ENCODE measurements at regions not wholly inside any gene's neighbourhood (a gene's known extent, or its start where the extent isn't known, plus 50 kb on each side); places are given as distances from the start of the nearest gene placed in this dataset.

DNA sequence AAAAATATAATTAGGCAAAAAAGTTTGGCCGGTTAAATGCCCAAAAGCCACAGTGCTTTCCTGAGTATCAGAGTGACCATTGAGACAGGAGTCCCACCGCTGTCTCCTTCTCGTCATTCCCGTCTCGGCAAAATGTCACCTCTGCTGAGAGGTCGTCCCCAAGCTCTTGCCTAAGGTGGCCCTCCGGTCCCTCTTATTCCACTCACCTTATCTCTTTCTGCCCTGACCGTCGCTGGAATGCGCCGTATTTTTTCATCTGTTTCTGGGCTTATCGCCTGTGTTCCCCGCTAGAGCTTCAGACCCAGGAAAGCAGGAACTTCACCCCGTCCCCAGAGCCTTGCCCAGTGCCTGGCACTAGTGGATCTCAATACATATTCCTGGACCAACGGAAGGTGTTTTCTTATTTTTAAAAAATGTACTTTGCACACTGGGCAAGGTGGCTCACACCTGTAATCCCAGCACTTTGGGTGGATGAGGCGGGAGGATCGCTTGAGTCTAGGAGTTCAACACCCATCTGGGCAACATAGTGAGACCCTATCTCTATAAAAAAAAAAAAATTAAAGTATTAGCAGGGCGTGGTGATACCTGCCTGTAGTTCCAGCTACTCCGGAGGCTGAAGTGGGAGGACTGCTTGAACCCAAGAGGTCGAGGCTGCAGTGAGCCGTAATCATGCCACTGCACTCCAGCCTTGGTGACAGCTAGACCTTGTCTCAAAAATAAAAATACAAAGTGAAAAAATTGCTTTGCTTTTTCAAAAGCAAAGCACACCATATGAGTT is 122.8 kb upstream of the PTPN1 start:
- Mint-ChIP-seq H3K9me3 (no peaks in the 10 kb centered on the region), H3K4me3 (no peak overlapping the region), H3K36me3 (no peaks in the 10 kb centered on the region), H3K27me3 (peaks cover 16% of the 10 kb centered on the region), H3K27ac (no peak overlapping the region), H3K4me1 (peaks cover 29% of the 10 kb centered on the region)
- no peak for DNase-seq

DNA sequence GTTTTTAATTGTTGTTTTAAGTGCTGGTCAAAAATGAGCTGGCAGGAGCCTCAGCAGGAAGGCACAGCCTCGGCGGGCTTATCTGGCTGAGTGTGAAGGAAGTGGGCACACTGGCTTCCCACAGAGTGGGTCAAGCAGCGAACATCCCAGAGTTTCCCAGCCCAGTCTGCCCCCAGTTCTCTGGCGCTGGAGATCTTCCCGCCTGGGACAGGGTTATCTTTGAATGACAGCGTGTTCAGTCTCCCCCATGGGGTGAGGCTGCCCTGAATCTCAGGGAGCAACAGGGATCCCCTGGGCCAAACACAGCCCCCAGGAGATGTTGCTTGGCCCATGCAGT is 122.2 kb upstream of the PTPN1 start:
- Mint-ChIP-seq H3K27ac (no peak overlapping the region), H3K27me3 (peaks cover 16% of the 10 kb centered on the region), H3K4me3 (no peak overlapping the region), H3K4me1 (peaks cover 28% of the 10 kb centered on the region), H3K36me3 (no peaks in the 10 kb centered on the region), H3K9me3 (no peaks in the 10 kb centered on the region)
- DNase-seq, result no peak

DNA sequence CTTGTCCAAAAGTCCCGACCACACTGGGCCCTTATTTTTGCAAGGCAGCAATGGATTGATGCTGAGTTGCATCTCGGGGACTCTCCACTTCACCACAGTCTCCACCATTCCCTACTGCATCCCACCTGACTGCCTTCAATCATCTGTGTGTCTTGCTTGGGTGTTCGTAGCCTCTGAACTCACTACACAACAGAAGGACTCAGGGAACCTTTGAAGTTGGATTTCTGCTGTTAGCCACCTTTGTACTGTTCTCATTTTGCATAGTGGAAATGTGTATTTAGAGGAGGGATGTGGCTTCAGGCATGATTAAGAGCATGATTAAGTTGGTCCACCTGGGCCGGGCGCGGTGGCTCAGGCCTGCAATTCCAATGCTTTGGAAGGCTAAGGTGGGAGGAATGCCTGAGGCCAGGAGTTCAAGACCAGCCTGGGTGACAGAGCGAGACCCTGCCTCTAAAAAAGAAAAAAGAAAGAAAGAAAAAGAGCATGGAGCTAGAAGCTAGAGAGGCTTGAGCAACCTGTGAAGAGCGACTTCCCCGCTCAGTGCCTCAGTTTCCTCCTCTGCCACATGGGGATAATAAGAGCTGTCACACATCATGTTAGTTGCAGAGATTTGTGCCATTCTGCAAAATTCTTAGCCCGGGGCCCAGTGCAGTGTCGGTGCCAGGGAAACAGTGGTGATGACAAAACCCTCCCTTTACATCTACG is 121.3 kb upstream of the PTPN1 start:
- no peaks in the 10 kb centered on the region for H3K9me3 Mint-ChIP-seq
- DNase-seq, result no peak
- H3K27ac Mint-ChIP-seq, result no peak overlapping the region
- no peaks in the 10 kb centered on the region for H3K36me3 Mint-ChIP-seq
- no peak overlapping the region for H3K4me3 Mint-ChIP-seq
- peaks cover 16% of the 10 kb centered on the region for H3K27me3 Mint-ChIP-seq
- H3K4me1 Mint-ChIP-seq, result peaks cover 26% of the 10 kb centered on the region

- DNase-seq, result no peak
- H3K4me1 Mint-ChIP-seq, result peaks cover 26% of the 10 kb centered on the region
Observed at GRCh38 chr20:50389438-50389807, 120.8 kb upstream of the PTPN1 start.

GRCh38 chr20:50389808-50390684 is 120.1 kb upstream of the PTPN1 start:
- H3K9me3 Mint-ChIP-seq, result no peaks in the 10 kb centered on the region
- no peak for DNase-seq
- no peaks in the 10 kb centered on the region for H3K36me3 Mint-ChIP-seq
- H3K4me3 Mint-ChIP-seq, result no peak overlapping the region
- peaks cover 26% of the 10 kb centered on the region for H3K4me1 Mint-ChIP-seq
- peaks cover 16% of the 10 kb centered on the region for H3K27me3 Mint-ChIP-seq
- no peak overlapping the region for H3K27ac Mint-ChIP-seq

More at GRCh38 chr20:50389438-50389807, 120.8 kb upstream of the PTPN1 start:
- Mint-ChIP-seq H3K27ac (no peak overlapping the region), H3K9me3 (no peaks in the 10 kb centered on the region), H3K36me3 (no peaks in the 10 kb centered on the region), H3K27me3 (peaks cover 16% of the 10 kb centered on the region), H3K4me3 (no peak overlapping the region)

- Mint-ChIP-seq H3K27ac (no peak overlapping the region), H3K4me3 (no peak overlapping the region), H3K27me3 (peaks cover 16% of the 10 kb centered on the region), H3K9me3 (no peaks in the 10 kb centered on the region), H3K4me1 (peaks cover 21% of the 10 kb centered on the region), H3K36me3 (no peaks in the 10 kb centered on the region)
- no peak for DNase-seq
Observed at GRCh38 chr20:50390685-50391443, 119.3 kb upstream of the PTPN1 start.

DNA sequence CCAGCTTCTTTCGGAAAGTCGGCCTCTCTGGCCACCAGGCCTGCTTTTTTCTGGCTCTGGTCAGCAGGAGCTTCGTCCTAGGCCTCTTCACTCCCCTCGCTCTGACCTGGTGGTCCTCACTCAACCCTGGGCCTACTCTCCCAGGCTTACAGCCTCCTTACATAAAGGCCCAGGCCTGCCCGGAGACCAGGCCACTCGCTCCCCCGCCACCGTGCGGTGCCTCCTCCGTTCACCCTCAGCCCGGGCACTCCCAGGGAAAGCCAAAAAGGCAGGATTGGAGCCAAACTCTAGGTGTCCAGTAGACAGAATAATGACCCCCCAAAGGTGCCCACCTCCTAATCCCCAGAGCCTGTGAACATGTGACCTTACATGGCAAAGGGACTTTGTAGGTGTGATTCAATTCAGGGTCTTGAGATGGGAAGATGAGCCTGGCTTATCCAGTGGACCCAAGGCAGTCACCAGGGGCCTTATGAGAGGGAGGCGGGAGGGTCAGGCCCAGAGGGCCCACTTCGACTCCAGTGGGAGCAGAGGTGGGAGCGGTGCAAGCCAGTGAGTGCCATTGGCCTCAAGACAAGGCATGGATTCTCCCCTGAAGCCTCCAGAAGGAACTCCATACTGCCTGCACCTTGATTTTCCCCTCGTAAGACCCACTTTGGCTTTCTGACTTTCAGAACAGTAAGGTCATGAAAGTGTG is 118.6 kb upstream of the PTPN1 start:
- peaks cover 13% of the 10 kb centered on the region for H3K4me1 Mint-ChIP-seq

GRCh38 chr20:50392138-50392866 is 117.9 kb upstream of the PTPN1 start:
- Mint-ChIP-seq H3K4me3 (no peak overlapping the region), H3K9me3 (no peaks in the 10 kb centered on the region), H3K27ac (no peak overlapping the region), H3K27me3 (peaks cover 15% of the 10 kb centered on the region), H3K4me1 (peaks cover 11% of the 10 kb centered on the region), H3K36me3 (no peaks in the 10 kb centered on the region)
- DNase-seq, result peak; percentile 7

More for the DNA sequence above, 118.6 kb upstream of the PTPN1 start:
- Mint-ChIP-seq H3K9me3 (no peaks in the 10 kb centered on the region), H3K27ac (no peak overlapping the region), H3K4me3 (no peak overlapping the region), H3K27me3 (peaks cover 16% of the 10 kb centered on the region), H3K36me3 (no peaks in the 10 kb centered on the region)
- no peak for DNase-seq

DNA sequence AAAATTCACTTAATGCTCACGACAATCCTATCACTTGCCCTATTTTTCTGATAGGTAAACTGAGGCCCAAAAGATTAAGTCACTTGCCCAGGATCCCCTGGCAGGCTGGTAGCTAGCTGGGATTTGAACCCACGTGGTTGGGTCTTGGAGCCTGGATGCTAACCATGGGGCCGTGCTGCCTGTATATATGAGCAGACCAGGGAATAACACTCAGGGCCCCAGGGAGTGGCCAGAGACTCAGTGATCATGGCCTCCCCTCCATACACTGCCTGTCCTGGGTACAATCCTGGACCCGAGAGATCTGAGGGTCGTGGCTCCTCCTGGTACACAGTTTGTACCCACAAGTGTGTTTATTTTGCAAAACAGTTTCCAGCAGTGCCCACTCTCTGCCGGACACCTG is 116.9 kb upstream of the PTPN1 start:
- no peak for DNase-seq
- Mint-ChIP-seq H3K9me3 (no peaks in the 10 kb centered on the region), H3K36me3 (no peaks in the 10 kb centered on the region), H3K4me3 (no peak overlapping the region), H3K27me3 (peaks cover 8% of the 10 kb centered on the region), H3K4me1 (peaks cover 8% of the 10 kb centered on the region), H3K27ac (no peak overlapping the region)

DNA sequence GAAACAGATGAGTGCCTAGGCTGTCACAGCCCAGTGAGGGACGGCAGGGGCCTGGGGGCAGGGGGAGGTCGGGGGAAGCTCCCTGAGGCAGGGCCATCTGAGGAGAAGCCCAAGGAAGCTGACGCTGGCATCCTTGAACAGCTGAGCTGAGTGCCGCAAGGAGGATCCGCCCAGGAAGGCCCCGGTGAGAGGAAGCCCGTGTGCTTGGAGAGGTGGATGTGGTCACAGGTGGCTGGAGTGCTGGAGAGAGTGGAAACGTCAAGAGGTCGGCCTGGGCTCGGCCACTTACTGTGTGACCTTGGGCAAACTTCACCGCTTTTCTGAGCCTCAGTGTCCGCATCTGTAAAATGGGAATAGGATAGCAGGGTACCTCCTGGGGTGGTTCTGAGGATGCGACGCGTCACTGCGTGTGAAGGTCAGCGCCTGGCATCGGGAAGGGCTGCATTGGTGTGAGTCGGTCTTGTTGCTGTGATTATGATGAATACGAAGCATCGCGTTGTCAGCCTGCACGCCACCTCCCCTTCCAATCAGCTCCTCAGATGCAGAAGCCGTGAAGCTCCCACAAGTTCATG is 116.1 kb upstream of the PTPN1 start:
- H3K9me3 Mint-ChIP-seq, result no peaks in the 10 kb centered on the region
- H3K4me1 Mint-ChIP-seq, result peaks cover 8% of the 10 kb centered on the region
- H3K4me3 Mint-ChIP-seq, result no peak overlapping the region
- no peaks in the 10 kb centered on the region for H3K36me3 Mint-ChIP-seq
- H3K27me3 Mint-ChIP-seq, result peaks cover under 1% of the 10 kb centered on the region
- no peak overlapping the region for H3K27ac Mint-ChIP-seq
- DNase-seq, result no peak

GRCh38 chr20:50394569-50394968 is 115.6 kb upstream of the PTPN1 start:
- Mint-ChIP-seq H3K27ac (no peak overlapping the region), H3K9me3 (no peaks in the 10 kb centered on the region), H3K4me3 (no peak overlapping the region), H3K36me3 (no peaks in the 10 kb centered on the region), H3K27me3 (no peaks in the 10 kb centered on the region), H3K4me1 (peaks cover 8% of the 10 kb centered on the region)
- no peak for DNase-seq

GRCh38 chr20:50395251-50395729 is 114.9 kb upstream of the PTPN1 start:
- Mint-ChIP-seq H3K4me3 (no peak overlapping the region), H3K27me3 (no peaks in the 10 kb centered on the region), H3K4me1 (peaks cover 8% of the 10 kb centered on the region), H3K36me3 (no peaks in the 10 kb centered on the region), H3K27ac (no peak overlapping the region), H3K9me3 (no peaks in the 10 kb centered on the region)
- DNase-seq, result no peak

GRCh38 chr20:50395914-50396488 is 114.2 kb upstream of the PTPN1 start:
- Mint-ChIP-seq H3K4me3 (no peak overlapping the region), H3K27me3 (no peaks in the 10 kb centered on the region), H3K27ac (no peak overlapping the region), H3K36me3 (no peaks in the 10 kb centered on the region), H3K4me1 (peaks cover 8% of the 10 kb centered on the region), H3K9me3 (no peaks in the 10 kb centered on the region)
- DNase-seq, result no peak
